ENCODE measurements at regions not wholly inside any gene's neighbourhood (a gene's known extent, or its start where the extent isn't known, plus 50 kb on each side); places are given as distances from the start of the nearest gene placed in this dataset.

DNA sequence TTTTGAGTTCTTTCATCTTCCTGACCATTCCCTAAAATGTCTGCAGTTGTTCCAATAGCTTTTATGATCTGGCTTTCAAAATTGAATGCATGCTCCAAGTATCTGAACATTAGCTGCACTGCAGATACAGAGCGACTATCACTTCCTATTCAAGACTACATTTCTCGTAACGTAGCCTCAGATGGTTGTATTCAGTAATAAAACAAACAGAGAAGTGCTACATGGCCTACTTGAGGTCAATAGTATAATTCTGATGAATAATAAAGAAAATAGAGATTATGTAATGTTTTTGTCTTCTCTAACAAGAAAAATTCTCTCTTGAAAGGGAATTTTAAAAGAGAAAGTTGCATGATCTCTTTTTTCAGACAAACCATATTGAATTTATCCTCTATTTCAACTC, 333.9 kb upstream of the IRAK1BP1 start:
- WGBS (ENCODE audit: low lambda C conversion rate) = 4% methylated on average over 3 of the region's 3 CpGs
- in situ Hi-C loops (cut with HindIII; ENCODE audit: extremely low pct_ligation_motif_present, low pct_unique_long_range_greater_than_20kb) (no loop called here), intact Hi-C loops (cut with micrococcal nuclease; ENCODE audit: unreplicated experiment) (no loop called here)
- Histone ChIP-seq H3K79me2 (ENCODE audit: insufficient read depth, low read length) (no peaks in the 10 kb centered on the region), H4K20me1 (ENCODE audit: insufficient read depth, low read length) (no peaks in the 10 kb centered on the region), H2AFZ (ENCODE audit: low read length) (no peak overlapping the region), H3K4me1 (ENCODE audit: insufficient read depth, low read length) (no peaks in the 10 kb centered on the region), H3K27ac (ENCODE audit: extremely low read length, insufficient read depth, low read length) (no peak overlapping the region), H3K4me3 (replicated peaks in 1 of 3; ENCODE audit: insufficient read depth in 1 of 3, low read depth in 2 of 3, low read length in 3 of 3) (no peak overlapping the region), H3K36me3 (replicated peaks in 1 of 2; ENCODE audit: control insufficient read depth in 1 of 2, insufficient read depth in 2 of 2, low read length in 2 of 2) (no peaks in the 10 kb centered on the region), H3K9ac (ENCODE audit: insufficient read depth, low read depth, low read length) (no peak overlapping the region), H3K27me3 (ENCODE audit: control insufficient read depth in 1 of 2, insufficient read depth in 2 of 2, low read length in 2 of 2) (no peaks in the 10 kb centered on the region), H3K9me3 (ENCODE audit: low read length) (no peaks in the 10 kb centered on the region), H3K4me2 (ENCODE audit: low read depth, low read length) (no peak overlapping the region)
- no peak for FAIRE-seq
- BruUV-seq (replicated peaks) = no TSS peak
- no peak for ATAC-seq
- ChIA-PET CTCF (ENCODE audit: low intra/inter-chr PET ratio, low total read pairs) (no interaction called here), POLR2A (no interaction called here)
- DNase-seq (ENCODE audit: low spot score) = no peak
- TF ChIP-seq ZNF34 (CRISPR knock-in tag; IDR thresholded peaks at IDR 0.05; ENCODE audit: borderline replicate concordance) (no peak), RERE (CRISPR knock-in tag; IDR thresholded peaks at IDR 0.05; ENCODE audit: low read depth) (no peak), ZNF484 (CRISPR knock-in tag; IDR thresholded peaks at IDR 0.05; ENCODE audit: borderline replicate concordance, low read depth) (no peak), PBX2 (CRISPR knock-in tag; IDR thresholded peaks at IDR 0.05) (no peak), SUZ12 (IDR thresholded peaks at IDR 0.05; ENCODE audit: low read depth, low read length) (no peak), LCORL (IDR thresholded peaks at IDR 0.05) (no peak), LCORL (CRISPR knock-in tag; IDR thresholded peaks at IDR 0.05) (no peak), ZNF260 (CRISPR knock-in tag; IDR thresholded peaks at IDR 0.05; ENCODE audit: borderline replicate concordance, low read depth) (no peak), WIZ (CRISPR knock-in tag; IDR thresholded peaks at IDR 0.05) (no peak), EZH2 (conservative IDR thresholded peaks at IDR 0.05; ENCODE audit: low read depth, low read length) (no peak), HDAC2 (CRISPR knock-in tag; IDR thresholded peaks at IDR 0.05) (no peak), HNF4G (IDR thresholded peaks at IDR 0.05; ENCODE audit: borderline replicate concordance, low read depth, low read length) (no peak), HNF4G (CRISPR knock-in tag; IDR thresholded peaks at IDR 0.05; ENCODE audit: borderline replicate concordance, low read depth) (no peak)
- TF ChIP-seq, protein P1, sequence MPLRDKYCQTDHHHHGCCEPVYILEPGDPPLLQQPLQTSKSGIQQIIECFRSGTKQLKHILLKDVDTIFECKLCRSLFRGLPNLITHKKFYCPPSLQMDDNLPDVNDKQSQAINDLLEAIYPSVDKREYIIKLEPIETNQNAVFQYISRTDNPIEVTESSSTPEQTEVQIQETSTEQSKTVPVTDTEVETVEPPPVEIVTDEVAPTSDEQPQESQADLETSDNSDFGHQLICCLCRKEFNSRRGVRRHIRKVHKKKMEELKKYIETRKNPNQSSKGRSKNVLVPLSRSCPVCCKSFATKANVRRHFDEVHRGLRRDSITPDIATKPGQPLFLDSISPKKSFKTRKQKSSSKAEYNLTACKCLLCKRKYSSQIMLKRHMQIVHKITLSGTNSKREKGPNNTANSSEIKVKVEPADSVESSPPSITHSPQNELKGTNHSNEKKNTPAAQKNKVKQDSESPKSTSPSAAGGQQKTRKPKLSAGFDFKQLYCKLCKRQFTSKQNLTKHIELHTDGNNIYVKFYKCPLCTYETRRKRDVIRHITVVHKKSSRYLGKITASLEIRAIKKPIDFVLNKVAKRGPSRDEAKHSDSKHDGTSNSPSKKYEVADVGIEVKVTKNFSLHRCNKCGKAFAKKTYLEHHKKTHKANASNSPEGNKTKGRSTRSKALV (CRISPR knock-in tag; IDR thresholded peaks at IDR 0.05) = no peak
